Fibroblast of lung (primary cell): ENCODE measurements at regions not wholly inside any gene's neighbourhood (a gene's known extent, or its start where the extent isn't known, plus 50 kb on each side); places are given as distances from the start of the nearest gene placed in this dataset.

ENCODE experiments used
- CTCF ChIP-seq, 2 donors: IDR thresholded peaks in 1 of 2; conservative IDR thresholded peaks in 1 of 2; 1 replicate in 1 of 2; 2 replicates in 1 of 2; pipeline ENCODE4 v1.5.1; 2011 to 2012; ENCODE audit warnings: low read length in 2 of 2, control low read depth in 1 of 2, inconsistent platforms in 1 of 2, low read depth in 1 of 2, mild to moderate bottlenecking in 1 of 2
- EZH2 ChIP-seq: IDR thresholded peaks from 2 replicates; pipeline ENCODE4 v1.5.1; 2012; ENCODE audit warnings: low read length, control low read depth, mild to moderate bottlenecking; ENCODE audit errors: missing control alignments

- TF ChIP-seq CTCF (conservative IDR thresholded peaks at IDR 0.05 in 1 of 2, IDR thresholded peaks at IDR 0.05 in 1 of 2; ENCODE audit: low read depth in 1 of 2, low read length in 2 of 2): no peak
- no peak for TF ChIP-seq EZH2
Observed at GRCh38 chr16:59173408-59173831, 439.3 kb upstream of the GOT2 start.
